ENCODE measurements at regions not wholly inside any gene's neighbourhood (a gene's known extent, or its start where the extent isn't known, plus 50 kb on each side); places are given as distances from the start of the nearest gene placed in this dataset.

- H3K27me3 ChIP-seq (ENCODE audit: control insufficient read depth, low read length), result peaks cover 12% of the 10 kb centered on the region
- no peak overlapping the region for H3K27ac ChIP-seq (ENCODE audit: low read depth, low read length)
- no peaks in the 10 kb centered on the region for H3F3A ChIP-seq (ENCODE audit: control insufficient read depth, insufficient read depth)
- H3K36me3 ChIP-seq (ENCODE audit: control insufficient read depth, low read length), result no peaks in the 10 kb centered on the region
- no peaks in the 10 kb centered on the region for H3K79me2 ChIP-seq (ENCODE audit: control insufficient read depth, low read length)
- no peak overlapping the region for H3K4me3 ChIP-seq (ENCODE audit: low read length)
- no peaks in the 10 kb centered on the region for H3K9me3 ChIP-seq (ENCODE audit: control insufficient read depth, insufficient read depth, low read length)
- H3K9me2 ChIP-seq (replicated peaks; ENCODE audit: control insufficient read depth, low read length), result no peaks in the 10 kb centered on the region
- H4K20me1 ChIP-seq (ENCODE audit: control insufficient read depth, insufficient read depth, low read depth, low read length), result no peaks in the 10 kb centered on the region
- no peaks in the 10 kb centered on the region for H3K4me1 ChIP-seq (ENCODE audit: control insufficient read depth, low read length)
- no peak overlapping the region for H3K4me2 ChIP-seq (ENCODE audit: low read length)
- TF ChIP-seq CTCF (IDR thresholded peaks at IDR 0.05; ENCODE audit: low read depth, low read length, poor library complexity, severe bottlenecking), result no peak
- no peak for TF ChIP-seq EZH2phosphoT487 (IDR thresholded peaks at IDR 0.05; ENCODE audit: borderline replicate concordance, low read length)
These were observed 142.5 kb upstream of the ZNF536 start for GRCh38 chr19:30229525-30230174.

GRCh38 chr19:30231408-30232318 lies 140.5 kb upstream of the ZNF536 start:
- Histone ChIP-seq H3K36me3 (ENCODE audit: control insufficient read depth, low read length) (no peaks in the 10 kb centered on the region), H3K9me3 (ENCODE audit: control insufficient read depth, insufficient read depth, low read length) (no peaks in the 10 kb centered on the region), H4K20me1 (ENCODE audit: control insufficient read depth, insufficient read depth, low read depth, low read length) (no peaks in the 10 kb centered on the region), H3K9me2 (replicated peaks; ENCODE audit: control insufficient read depth, low read length) (no peaks in the 10 kb centered on the region), H3F3A (ENCODE audit: control insufficient read depth, insufficient read depth) (no peaks in the 10 kb centered on the region), H3K27ac (ENCODE audit: low read depth, low read length) (no peak overlapping the region), H3K4me1 (ENCODE audit: control insufficient read depth, low read length) (no peaks in the 10 kb centered on the region), H3K79me2 (ENCODE audit: control insufficient read depth, low read length) (no peaks in the 10 kb centered on the region), H3K4me3 (ENCODE audit: low read length) (no peak overlapping the region), H3K4me2 (ENCODE audit: low read length) (no peak overlapping the region), H3K27me3 (ENCODE audit: control insufficient read depth, low read length) (peaks cover 9% of the 10 kb centered on the region)
- TF ChIP-seq CTCF (IDR thresholded peaks at IDR 0.05; ENCODE audit: low read depth, low read length, poor library complexity, severe bottlenecking) (no peak), EZH2phosphoT487 (IDR thresholded peaks at IDR 0.05; ENCODE audit: borderline replicate concordance, low read length) (no peak)

GRCh38 chr19:30233375-30233774 lies 138.8 kb upstream of the ZNF536 start:
- TF ChIP-seq CTCF (IDR thresholded peaks at IDR 0.05; ENCODE audit: low read depth, low read length, poor library complexity, severe bottlenecking) (no peak), EZH2phosphoT487 (IDR thresholded peaks at IDR 0.05; ENCODE audit: borderline replicate concordance, low read length) (no peak)
- Histone ChIP-seq H3K4me1 (ENCODE audit: control insufficient read depth, low read length) (no peaks in the 10 kb centered on the region), H3K9me2 (replicated peaks; ENCODE audit: control insufficient read depth, low read length) (no peaks in the 10 kb centered on the region), H3K79me2 (ENCODE audit: control insufficient read depth, low read length) (no peaks in the 10 kb centered on the region), H3K4me2 (ENCODE audit: low read length) (no peak overlapping the region), H3F3A (ENCODE audit: control insufficient read depth, insufficient read depth) (no peaks in the 10 kb centered on the region), H3K9me3 (ENCODE audit: control insufficient read depth, insufficient read depth, low read length) (no peaks in the 10 kb centered on the region), H3K4me3 (ENCODE audit: low read length) (no peak overlapping the region), H3K27me3 (ENCODE audit: control insufficient read depth, low read length) (peaks cover 2% of the 10 kb centered on the region; the same call in 1 of the 2 replicates), H4K20me1 (ENCODE audit: control insufficient read depth, insufficient read depth, low read depth, low read length) (no peaks in the 10 kb centered on the region), H3K27ac (ENCODE audit: low read depth, low read length) (no peak overlapping the region), H3K36me3 (ENCODE audit: control insufficient read depth, low read length) (no peaks in the 10 kb centered on the region)

Data from DOHH2 (cell line).